Fibroblast of mammary gland (primary cell): ENCODE measurements at regions not wholly inside any gene's neighbourhood (a gene's known extent, or its start where the extent isn't known, plus 50 kb on each side); places are given as distances from the start of the nearest gene placed in this dataset.

Experiments
- DNase-seq: peaks from one replicate; pipeline ENCODE4 v3.0.0-alpha.2; 2010; ENCODE audit warnings: low read depth
- H3K4me3 ChIP-seq: 2 replicates; pipeline ENCODE4 v1.5.1; 2011; ENCODE audit warnings: low read depth, mild to moderate bottlenecking, low read length, moderate library complexity; ENCODE audit not compliant: control insufficient read depth
- TF ChIP-seq, protein P1 (sequence below): conservative IDR thresholded peaks from 2 replicates; pipeline ENCODE4 v1.5.1; 2011; ENCODE audit warnings: low read depth, low read length, inconsistent platforms; ENCODE audit not compliant: control insufficient read depth, insufficient read depth

DNA sequence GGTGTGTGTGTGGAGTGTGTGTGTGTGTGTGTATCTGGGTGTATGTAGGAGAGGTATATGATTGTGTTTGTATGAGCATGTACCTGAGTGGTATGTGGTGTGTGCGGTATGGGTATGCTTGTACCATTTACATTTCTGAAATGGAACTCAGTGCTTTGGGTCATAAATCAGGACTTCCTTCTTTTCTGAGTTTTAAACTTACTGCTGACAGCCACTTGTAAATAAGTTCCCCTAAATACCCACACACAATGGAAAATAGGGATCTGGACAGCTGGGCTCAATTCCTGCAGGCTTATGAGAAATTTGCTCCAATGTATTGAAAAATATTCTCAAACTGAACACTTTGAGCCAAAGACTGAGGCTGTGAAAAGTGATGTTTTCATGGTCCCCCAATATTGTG is 293.6 kb downstream of the HLX start:
- TF ChIP-seq, protein P1, sequence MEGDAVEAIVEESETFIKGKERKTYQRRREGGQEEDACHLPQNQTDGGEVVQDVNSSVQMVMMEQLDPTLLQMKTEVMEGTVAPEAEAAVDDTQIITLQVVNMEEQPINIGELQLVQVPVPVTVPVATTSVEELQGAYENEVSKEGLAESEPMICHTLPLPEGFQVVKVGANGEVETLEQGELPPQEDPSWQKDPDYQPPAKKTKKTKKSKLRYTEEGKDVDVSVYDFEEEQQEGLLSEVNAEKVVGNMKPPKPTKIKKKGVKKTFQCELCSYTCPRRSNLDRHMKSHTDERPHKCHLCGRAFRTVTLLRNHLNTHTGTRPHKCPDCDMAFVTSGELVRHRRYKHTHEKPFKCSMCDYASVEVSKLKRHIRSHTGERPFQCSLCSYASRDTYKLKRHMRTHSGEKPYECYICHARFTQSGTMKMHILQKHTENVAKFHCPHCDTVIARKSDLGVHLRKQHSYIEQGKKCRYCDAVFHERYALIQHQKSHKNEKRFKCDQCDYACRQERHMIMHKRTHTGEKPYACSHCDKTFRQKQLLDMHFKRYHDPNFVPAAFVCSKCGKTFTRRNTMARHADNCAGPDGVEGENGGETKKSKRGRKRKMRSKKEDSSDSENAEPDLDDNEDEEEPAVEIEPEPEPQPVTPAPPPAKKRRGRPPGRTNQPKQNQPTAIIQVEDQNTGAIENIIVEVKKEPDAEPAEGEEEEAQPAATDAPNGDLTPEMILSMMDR = no peak
- H3K4me3 ChIP-seq = no peak overlapping the region
- no peak for DNase-seq

DNA sequence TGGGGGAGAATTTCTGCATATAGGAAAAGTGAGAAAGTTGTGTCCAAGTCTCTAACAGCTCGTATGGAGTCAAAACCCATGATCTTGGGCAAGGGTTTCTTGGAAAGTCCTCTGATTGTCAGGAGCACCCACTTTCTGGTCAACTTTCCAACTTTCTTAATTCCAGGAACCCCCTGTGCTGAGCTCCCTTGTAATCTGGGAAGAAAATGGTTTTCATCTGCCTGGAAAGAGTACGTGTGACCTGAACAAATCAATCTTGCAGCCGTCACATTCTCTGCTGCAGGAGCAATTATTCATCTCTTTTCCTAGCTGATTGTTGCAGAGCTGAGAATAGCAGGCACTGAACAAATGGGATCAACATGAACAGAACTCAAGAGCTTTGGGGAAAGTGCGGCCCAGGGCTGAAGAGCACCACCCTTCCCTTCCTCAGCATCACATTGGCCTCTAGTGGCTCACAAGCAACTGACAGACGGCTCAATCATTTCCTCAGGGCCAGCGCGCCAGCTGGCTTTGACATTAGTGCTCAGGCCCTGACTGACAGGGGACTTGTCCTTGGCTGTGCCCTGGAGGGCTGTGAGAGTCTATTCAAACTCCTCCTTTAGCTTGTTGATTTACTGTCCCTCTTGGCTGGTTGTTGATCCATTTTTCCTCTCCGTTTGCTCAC is 295.2 kb downstream of the HLX start:
- TF ChIP-seq, protein P1 = no peak
- no peak overlapping the region for H3K4me3 ChIP-seq
- DNase-seq = no peak

DNA sequence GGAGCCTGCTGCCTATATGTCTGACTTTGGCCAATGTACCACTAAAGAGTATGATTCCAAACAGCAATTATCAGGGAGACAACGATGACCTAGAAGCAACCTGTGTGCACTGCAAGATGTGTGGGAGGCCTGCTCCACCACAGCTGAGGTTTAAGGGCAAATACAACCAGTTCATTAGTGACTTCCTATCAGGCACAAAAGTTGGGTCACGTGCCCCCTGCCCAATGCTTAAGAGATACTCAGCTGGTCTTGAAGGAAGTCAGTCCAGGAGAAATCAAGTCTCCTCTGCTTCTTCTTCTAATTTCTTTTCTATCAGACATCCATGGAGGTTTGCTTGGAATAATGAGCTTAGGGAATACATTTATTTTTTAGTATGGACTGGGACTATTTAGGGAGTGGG is 296.0 kb downstream of the HLX start:
- H3K4me3 ChIP-seq = no peak overlapping the region
- no peak for DNase-seq
- TF ChIP-seq, protein P1 = no peak

DNA sequence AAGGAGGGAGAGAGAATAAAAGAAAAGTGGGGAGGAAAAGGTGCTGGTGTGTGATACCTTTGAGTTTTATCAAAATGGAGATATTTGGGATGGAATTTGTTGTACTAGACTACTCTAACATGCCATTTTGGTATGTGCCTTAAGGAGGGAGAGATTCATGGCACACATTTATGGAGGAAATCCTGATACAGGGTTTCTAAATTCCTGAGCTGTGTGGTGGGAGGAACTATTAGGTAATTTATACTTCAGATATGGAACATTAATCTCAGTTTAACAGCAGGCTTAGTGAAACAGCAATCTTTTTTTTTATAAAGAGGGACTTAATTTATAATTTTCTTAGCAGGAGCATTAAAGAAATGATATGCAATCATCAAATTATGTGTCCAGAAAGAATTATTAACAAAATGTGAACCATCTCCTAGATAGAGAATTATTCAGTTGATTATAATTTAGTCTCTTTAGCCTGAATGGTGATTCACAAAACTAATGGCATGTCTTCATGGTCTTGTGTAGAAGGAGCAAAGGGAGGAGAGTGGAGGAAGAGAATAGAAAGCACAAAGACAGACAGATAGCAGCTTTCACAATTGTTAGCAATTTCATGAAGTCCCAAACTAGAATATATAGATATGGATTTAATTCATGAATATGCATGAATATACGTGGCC is 301.6 kb downstream of the HLX start:
- TF ChIP-seq, protein P1 = no peak
- DNase-seq = no peak
- H3K4me3 ChIP-seq = no peak overlapping the region

DNA sequence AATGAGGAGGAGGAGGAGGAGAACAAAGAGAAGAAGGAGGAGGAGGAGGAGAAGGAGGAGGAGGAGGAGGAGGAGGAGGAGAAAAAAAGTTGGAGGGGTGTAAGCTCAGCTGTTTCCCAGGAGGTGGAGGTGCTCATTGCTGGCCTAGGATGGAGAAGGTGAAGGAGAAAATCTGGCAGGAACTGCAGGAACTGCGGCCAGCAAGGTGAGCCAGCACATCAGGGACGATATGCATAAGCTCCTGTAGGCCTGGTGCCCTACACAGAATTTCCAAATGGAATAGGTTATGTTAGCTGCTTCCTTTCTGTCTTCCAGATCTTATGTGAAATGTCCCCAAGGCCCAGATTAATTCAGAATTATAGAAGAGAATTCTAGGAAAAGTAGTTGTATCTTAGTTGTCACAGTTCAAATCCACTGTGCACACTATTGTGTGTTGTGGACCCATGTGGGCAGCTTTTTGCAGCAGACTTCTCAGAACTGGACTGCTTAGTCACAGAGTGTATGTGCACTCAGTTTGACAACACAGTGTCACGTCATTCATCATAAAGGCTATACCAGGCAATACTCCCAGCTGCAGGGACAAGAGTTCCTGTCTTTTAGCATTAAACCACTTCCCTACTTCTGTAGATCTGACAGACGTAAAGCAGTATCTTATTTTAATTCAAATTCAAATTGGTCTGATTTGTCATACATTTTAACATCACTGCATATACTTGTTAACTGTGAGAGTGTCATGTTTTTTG is 303.7 kb downstream of the HLX start:
- H3K4me3 ChIP-seq = no peak overlapping the region
- TF ChIP-seq, protein P1 = no peak
- no peak for DNase-seq

DNA sequence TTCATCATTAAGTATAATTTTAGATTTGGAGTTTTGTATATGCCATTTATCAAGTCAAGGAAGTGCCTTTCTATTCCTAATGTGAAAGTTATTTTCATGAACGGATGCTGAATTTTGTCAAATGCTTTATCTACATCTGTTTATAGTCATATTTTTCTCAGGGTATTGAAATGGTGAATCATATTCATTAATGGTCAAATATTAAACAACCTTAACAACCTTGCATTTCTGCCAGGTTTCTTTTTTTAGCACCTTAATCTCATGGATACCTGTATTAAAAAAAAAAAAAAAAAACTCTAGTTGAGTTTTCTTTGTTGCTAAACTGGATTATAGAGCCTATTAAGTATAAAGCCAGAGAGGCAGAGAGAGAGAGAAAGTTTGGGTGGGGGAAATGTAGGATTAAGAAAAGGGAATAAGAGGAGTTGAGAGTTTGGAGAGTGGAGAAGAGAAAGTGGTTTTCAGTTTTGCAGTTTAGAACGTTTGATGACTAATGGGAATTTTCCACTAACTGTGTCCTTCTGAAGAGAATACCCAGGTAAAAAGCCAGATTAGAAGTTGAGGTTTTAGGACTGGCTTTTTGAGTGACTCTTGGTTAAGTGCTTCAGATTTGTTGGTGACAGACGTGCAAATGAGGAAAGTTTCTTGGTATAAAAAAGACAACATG is 305.0 kb downstream of the HLX start:
- TF ChIP-seq, protein P1 = no peak
- no peak overlapping the region for H3K4me3 ChIP-seq

More for the DNA sequence above, 305.0 kb downstream of the HLX start:
- no peak for DNase-seq
